Upper lobe of left lung (tissue), 6 donors: ENCODE measurements at regions not wholly inside any gene's neighbourhood (a gene's known extent, or its start where the extent isn't known, plus 50 kb on each side); places are given as distances from the start of the nearest gene placed in this dataset.

Source experiments
- ATAC-seq, 2 donors: fragments of 200-7000 bp; cut with Tn5 transposase; one replicate each; pipeline ENCODE4 v1.9.1; 2022; ENCODE audit warnings: mild to moderate bottlenecking in 2 of 2, moderate library complexity in 2 of 2; ENCODE audit not compliant: low FRiP score in 2 of 2
- DNase-seq, 2 donors: peaks; one replicate each; pipeline ENCODE4 v3.0.0-alpha.2; 2019 to 2020
- H3K27ac ChIP-seq, 4 donors: fragments of 200-600 bp; sonication (generic); one replicate each; pipeline ENCODE4 v1.5.1; 2016 to 2019
- H3K27me3 ChIP-seq, 4 donors: fragments of 200-600 bp; sonication (generic); one replicate each; pipeline ENCODE4 v1.5.1; 2017 to 2019
- H3K36me3 ChIP-seq, 4 donors: fragments of 200-600 bp; sonication (generic); one replicate each; pipeline ENCODE4 v1.5.1; 2016 to 2019
- H3K4me1 ChIP-seq, 4 donors: fragments of 200-600 bp; sonication (generic); one replicate each; pipeline ENCODE4 v1.5.1; 2018 to 2019
- H3K4me3 ChIP-seq, 4 donors: fragments of 200-600 bp; sonication (generic); one replicate each; pipeline ENCODE4 v1.5.1; 2017 to 2019; ENCODE audit warnings: mild to moderate bottlenecking in 2 of 4, moderate library complexity in 1 of 4
- H3K9me3 ChIP-seq, 4 donors: fragments of 200-600 bp; sonication (generic); one replicate each; pipeline ENCODE4 v1.5.1; 2018 to 2019
- CTCF ChIP-seq, 6 experiments: fragments of 450-650 bp in 4 of 6; fragments of 200-600 bp in 2 of 6; sonication (generic) in 2 of 6; IDR thresholded peaks; one replicate each; pipeline ENCODE4 v1.5.1; 2016 to 2019; ENCODE audit warnings: antibody characterized with exemption in 6 of 6
- EP300 ChIP-seq, 4 donors: sonication (generic); formaldehyde crosslinking; IDR thresholded peaks; one replicate each; pipeline ENCODE4 v1.5.1; 2017; ENCODE audit warnings: antibody characterized with exemption in 4 of 4, control low read depth in 2 of 4
- POLR2A ChIP-seq, 4 donors: fragments of 450-650 bp; IDR thresholded peaks; one replicate each; pipeline ENCODE4 v1.5.1; 2016 to 2017; ENCODE audit warnings: antibody characterized with exemption in 4 of 4, mild to moderate bottlenecking in 2 of 4
- POLR2AphosphoS5 ChIP-seq, 2 donors: sonication (generic); formaldehyde crosslinking; IDR thresholded peaks; one replicate each; pipeline ENCODE4 v1.5.1; 2017; ENCODE audit warnings: antibody characterized with exemption in 2 of 2
- WGBS, 2 donors: methylation state at CpG; one replicate each; pipeline ENCODE4 v1.1.5; 2017 to 2018; 5-methylcytosine and 5-hydroxymethylcytosine counted together
- donor health status: DM: no; HTN: no; CAD: no; lungs with moderate emphysema.
- donor health status: DM: no; HTN: yes; CAD: no; lungs with severe emphysema.

GRCh38 chr14:99058542-99058941 lies 213.5 kb downstream of the BCL11B start:
- TF ChIP-seq CTCF (IDR thresholded peaks at IDR 0.05): no peak
- TF ChIP-seq EP300 (IDR thresholded peaks at IDR 0.05): no peak
- TF ChIP-seq POLR2AphosphoS5 (IDR thresholded peaks at IDR 0.05): no peak
- no peak for TF ChIP-seq POLR2A (IDR thresholded peaks at IDR 0.05)
- ATAC-seq (no peak), DNase-seq (no peak)
- Histone ChIP-seq H3K27ac (no peak overlapping the region), H3K9me3 (peaks cover 0 to 5% (median 0%) of the 10 kb centered on the region in 4 donors), H3K4me1 (no peaks in the 10 kb centered on the region), H3K4me3 (no peak overlapping the region), H3K36me3 (no peaks in the 10 kb centered on the region), H3K27me3 (no peaks in the 10 kb centered on the region)
- WGBS, 2 donors: 90 to 94% methylated on average over 8 of the region's 8 CpGs

GRCh38 chr14:99062216-99062615 lies 209.8 kb downstream of the BCL11B start:
- ATAC-seq (no peak), DNase-seq (no peak)
- Histone ChIP-seq H3K27ac (no peak overlapping the region), H3K36me3 (no peaks in the 10 kb centered on the region), H3K4me1 (no peaks in the 10 kb centered on the region), H3K9me3 (no peaks in the 10 kb centered on the region), H3K4me3 (no peak overlapping the region), H3K27me3 (no peaks in the 10 kb centered on the region)
- 88 to 90% methylated on average over 10 of the region's 10 CpGs for WGBS, 2 donors
- TF ChIP-seq POLR2A (IDR thresholded peaks at IDR 0.05): no peak
- TF ChIP-seq POLR2AphosphoS5 (IDR thresholded peaks at IDR 0.05): no peak
- no peak for TF ChIP-seq CTCF (IDR thresholded peaks at IDR 0.05)
- TF ChIP-seq EP300 (IDR thresholded peaks at IDR 0.05): no peak

- no peak for DNase-seq
- 89 to 90% methylated on average over 18 of the region's 18 CpGs for WGBS, 2 donors
- Histone ChIP-seq H3K4me3 (no peak overlapping the region), H3K9me3 (no peaks in the 10 kb centered on the region), H3K27me3 (no peaks in the 10 kb centered on the region), H3K36me3 (no peaks in the 10 kb centered on the region), H3K4me1 (no peaks in the 10 kb centered on the region), H3K27ac (no peak overlapping the region)
- ATAC-seq: no peak
- no peak for TF ChIP-seq EP300 (IDR thresholded peaks at IDR 0.05)
- TF ChIP-seq POLR2A (IDR thresholded peaks at IDR 0.05): no peak
- no peak for TF ChIP-seq CTCF (IDR thresholded peaks at IDR 0.05)
- no peak for TF ChIP-seq POLR2AphosphoS5 (IDR thresholded peaks at IDR 0.05)
Measured at GRCh38 chr14:99062772-99063418, 209.1 kb downstream of the BCL11B start.

- Histone ChIP-seq H3K27ac (no peak overlapping the region), H3K4me3 (no peak overlapping the region), H3K4me1 (no peaks in the 10 kb centered on the region), H3K27me3 (no peaks in the 10 kb centered on the region), H3K9me3 (no peaks in the 10 kb centered on the region), H3K36me3 (no peaks in the 10 kb centered on the region)
- TF ChIP-seq POLR2AphosphoS5 (IDR thresholded peaks at IDR 0.05) (no peak), CTCF (IDR thresholded peaks at IDR 0.05) (no peak), POLR2A (IDR thresholded peaks at IDR 0.05) (no peak), EP300 (IDR thresholded peaks at IDR 0.05) (no peak)
- ATAC-seq: no peak
- WGBS, 2 donors: 69 to 70% methylated on average over 8 to 10 of the region's 10 CpGs
- DNase-seq: no peak
Measured at GRCh38 chr14:99063620-99064225, 208.3 kb downstream of the BCL11B start.
